Caki2 (cell line): ENCODE measurements at regions not wholly inside any gene's neighbourhood (a gene's known extent, or its start where the extent isn't known, plus 50 kb on each side); places are given as distances from the start of the nearest gene placed in this dataset.

Experiments
- DNase-seq: peaks from one replicate; pipeline ENCODE4 v3.0.0-alpha.2; 2015; ENCODE audit warnings: low read depth
- in situ Hi-C: cut with HindIII; loops from 2 replicates; pipeline ENCODE4 v1.10.0; 2016; ENCODE audit warnings: low sequenced_read_pairs, low pct_unique_long_range_greater_than_20kb, mixed read lengths

DNA sequence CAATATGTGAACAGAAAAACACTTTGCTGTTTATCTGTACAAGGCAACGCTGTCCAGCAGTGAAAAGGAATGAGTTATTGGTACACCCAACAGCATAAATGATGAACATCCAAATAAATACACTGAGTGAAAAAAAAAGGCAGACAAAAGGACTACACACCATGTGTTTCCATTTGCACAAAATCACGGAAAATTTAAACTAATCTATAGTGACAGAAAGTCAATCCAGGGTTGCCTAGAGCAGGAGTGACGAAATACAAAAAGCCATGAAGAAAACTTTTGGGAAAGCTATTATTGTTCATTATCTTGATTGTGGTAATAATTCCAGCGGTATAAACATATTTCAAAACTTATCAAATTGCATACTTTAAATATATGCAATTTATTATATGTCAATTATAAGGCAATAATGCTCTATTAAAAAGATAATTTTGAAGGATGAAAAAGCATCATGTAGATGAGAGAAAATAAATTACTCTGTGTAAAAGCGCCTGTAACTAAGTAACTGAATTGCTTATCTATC lies 578.0 kb upstream of the TMEM132C start:
- in situ Hi-C loops, result no loop called here
- no peak for DNase-seq

DNA sequence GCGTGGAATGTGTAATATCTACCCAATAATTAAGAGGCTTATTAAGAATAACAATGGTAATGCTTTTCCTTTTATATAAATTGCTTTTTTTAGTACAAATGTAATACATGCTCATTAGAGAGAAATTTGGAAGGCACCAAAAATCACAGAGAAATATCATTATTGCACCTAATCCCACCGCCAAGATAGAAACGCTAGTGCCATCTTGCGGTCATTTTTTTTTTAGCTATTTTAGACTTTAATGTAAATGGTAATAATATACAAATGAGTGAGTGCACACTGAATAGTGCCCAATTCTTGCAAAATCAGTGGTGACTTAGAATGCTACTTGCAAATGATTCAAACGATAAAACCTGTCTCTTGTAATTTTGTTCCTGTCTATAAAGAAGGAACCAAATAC lies 576.8 kb upstream of the TMEM132C start:
- no peak for DNase-seq
- in situ Hi-C loops, result no loop called here

DNA sequence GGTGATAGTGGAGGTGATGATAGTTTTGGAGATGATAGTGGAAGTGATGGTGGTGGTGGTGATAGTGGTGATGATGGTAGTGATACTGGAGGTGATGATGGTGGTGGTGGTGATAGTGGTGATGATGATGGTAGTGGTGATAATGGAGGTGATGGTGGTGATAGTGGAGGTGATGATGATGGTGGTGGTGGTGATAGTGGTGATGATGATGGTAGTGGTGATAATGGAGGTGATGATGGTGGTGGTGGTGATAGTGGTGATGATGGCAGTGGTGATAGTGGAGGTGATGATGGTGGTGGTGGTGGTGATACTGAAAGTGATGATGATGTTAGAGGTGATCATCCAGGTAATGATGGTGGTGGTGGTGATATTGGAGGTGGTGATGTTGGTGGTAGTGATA lies 570.0 kb upstream of the TMEM132C start:
- in situ Hi-C loops, result no loop called here
- no peak for DNase-seq

DNA sequence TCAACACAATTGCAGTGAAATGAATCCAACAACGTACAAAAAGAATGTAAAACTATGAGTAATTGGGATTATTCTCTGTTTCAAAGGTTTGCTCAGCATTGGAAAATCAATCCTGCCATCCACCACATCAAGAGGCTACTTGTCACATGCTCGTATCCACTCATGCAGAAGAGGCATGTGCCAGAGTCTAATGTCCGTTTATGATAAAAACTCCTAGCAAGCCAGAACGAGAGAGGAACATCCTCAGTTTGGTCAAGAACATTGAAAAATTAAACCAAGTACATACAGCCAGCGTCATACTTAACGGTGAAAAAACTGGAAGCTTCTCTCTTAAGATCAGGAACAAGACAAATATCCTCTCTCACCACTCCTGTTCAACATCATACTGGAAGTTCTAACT lies 563.9 kb upstream of the TMEM132C start:
- no peak for DNase-seq
- in situ Hi-C loops, result no loop called here

DNA sequence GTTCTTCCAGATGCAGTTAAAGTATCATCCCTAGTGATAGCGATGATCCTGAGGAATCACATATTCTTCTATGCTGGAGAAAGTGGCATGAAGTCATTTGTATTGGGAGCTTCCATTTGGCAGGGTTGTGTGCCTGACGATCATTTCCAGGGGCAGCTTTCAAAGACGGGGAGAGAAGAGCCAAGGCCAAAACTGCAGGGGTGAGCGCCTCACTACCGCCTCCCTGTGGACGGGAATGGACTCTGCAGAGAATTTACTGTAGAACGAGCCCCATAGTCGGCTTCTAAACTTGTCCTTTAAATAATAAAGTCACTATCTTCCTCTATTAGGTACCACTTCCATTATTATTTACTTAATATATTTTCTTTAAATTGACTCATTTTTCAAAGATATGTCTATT lies 555.9 kb upstream of the TMEM132C start:
- in situ Hi-C loops, result no loop called here
- DNase-seq, result no peak

DNA sequence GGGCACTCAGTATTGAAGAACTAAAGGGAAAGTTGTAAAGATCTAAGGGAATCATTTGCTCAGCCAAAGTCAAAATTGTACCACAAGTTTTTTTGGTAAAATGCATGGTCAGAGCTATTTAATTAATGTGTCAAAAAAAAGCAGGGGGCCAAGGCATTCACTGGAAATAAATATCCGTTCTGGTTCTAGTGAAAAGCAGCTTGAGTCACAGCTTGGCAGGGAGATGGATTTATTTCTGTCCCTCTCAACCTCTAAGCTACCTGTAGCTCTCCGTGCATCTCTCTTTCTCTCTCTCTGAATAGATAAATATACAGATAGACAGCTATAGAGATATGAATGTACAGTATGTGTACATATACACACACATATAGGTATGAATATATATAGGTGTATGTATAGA lies 554.4 kb upstream of the TMEM132C start:
- DNase-seq, result no peak
- in situ Hi-C loops, result no loop called here

DNA sequence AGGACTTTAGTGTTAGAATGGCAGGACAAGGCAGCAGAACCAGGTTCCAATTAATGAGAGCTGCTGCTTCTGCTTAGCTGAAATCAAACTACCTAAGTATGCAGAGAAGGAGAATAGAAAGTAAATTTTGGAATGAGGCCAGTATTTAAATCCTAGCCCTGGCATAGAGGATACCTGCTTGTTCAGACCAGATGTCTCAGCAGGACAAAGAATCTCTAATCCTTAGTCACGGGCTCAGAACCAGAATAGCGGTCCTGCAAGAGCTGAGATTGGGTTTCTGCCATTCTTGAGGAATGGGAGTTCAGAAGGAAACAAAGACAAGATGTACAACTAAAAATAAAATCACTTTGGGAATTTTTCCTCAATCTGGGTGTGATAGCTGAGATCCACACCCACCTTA lies 550.8 kb upstream of the TMEM132C start:
- in situ Hi-C loops, result no loop called here

DNA sequence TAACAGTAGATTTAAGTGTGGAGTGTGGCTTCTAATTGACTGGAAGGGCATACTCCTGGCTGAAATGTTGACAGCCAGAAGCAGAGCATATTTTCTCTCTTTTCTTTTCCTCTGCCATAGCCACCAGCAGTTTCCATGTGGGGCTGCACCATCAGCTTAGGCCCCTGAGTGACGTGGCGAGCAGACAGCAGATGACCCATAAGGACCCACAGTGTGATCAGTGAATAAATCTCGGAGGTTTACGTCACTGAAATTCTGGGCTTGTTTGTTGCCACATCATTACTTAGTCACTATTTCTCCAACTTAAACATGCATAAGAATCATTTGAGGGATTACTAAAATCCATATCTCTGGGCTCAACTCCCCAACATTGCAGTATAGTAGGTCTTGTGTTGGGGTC lies 549.7 kb upstream of the TMEM132C start:
- no peak for DNase-seq
- in situ Hi-C loops, result no loop called here

More for the DNA sequence above, 550.8 kb upstream of the TMEM132C start:
- no peak for DNase-seq

DNA sequence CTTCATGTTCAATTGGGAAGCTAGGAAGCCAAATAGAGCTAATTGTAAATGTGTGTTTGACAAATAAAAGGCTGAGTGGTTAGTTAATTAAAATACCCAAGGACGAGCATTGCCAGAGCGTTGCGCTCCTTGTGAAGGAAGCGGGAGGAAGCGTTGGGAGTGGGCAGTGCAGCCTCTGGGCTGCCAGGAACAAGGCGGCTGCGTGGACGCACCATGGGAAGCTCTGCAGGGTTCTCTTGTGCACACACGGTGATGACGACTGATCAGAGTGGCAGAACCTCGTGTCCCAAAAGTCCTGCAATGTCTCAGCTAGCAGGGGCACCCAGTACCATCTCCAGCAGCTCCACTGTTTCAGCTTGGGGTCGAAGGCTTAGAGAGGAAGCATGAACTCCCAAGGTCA lies 546.6 kb upstream of the TMEM132C start:
- in situ Hi-C loops, result no loop called here
- no peak for DNase-seq

DNA sequence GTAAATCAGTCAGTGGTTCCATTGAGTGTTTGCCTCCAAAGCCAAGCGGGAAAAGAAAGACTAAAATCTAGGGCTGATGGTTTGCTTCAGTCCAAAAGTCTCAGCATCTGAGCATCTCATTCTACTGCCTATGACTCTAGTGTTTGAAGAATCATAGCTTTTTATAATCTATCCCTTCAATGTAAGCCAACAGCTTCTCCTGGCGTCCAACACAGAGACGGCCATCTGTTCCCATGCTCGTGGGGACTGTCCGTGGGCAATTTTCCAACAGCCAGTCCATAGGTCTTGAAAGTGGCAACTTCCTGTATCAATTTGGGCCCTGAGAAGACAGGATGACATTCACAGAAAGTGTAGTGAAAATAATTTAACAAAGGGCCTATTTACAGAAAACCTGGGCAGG lies 544.4 kb upstream of the TMEM132C start:
- in situ Hi-C loops, result no loop called here
- DNase-seq, result no peak

DNA sequence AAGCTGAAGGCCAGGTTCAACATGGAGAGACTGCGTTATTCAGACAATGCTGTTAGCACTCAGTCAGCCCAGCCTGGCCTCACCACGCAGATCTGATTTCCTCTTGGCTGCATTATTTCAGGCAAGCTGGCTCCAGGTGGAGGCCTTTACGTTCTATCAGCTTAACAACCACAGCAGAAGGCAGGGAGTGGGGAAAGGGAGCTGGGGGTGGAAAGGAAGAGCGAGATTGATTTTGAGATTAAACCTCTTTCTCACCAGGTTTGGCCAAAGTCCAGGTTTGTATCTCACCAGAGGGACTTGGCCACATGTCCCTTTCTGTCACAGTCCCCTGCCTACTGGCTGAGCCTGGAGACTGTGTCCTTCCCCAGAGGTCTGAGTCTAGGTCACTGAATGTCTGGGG lies 543.7 kb upstream of the TMEM132C start:
- in situ Hi-C loops, result no loop called here
- no peak for DNase-seq

DNA sequence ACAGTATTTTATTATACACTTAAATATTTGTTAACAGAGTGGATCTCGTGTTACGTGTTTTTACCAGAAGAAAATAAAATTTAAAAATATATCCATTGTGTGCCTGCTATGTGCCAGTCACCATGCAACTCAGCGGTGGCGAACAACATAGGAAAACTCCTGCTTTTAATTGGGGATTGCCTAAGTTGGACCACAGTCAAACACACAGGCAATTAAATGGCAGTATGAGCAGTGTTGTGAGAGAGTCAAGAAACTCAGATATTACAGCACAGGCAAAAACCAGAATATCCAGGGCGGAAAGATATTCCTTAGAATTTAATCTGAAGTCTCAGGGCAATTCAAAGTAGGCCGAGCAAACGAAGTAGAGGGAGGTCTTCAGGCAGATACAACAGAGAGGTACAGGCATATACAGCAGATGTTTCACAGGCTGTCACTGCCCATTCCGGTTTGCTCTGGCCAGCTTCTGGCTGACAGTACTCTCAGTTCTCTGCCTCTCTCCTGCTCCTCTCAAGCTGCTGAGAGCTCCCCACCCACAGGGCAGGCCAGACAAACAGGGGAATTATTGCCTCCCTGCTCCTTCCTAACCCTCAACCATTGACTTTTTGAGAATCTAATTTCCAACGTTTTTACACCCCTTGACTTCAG lies 540.2 kb upstream of the TMEM132C start:
- in situ Hi-C loops, result no loop called here

DNA sequence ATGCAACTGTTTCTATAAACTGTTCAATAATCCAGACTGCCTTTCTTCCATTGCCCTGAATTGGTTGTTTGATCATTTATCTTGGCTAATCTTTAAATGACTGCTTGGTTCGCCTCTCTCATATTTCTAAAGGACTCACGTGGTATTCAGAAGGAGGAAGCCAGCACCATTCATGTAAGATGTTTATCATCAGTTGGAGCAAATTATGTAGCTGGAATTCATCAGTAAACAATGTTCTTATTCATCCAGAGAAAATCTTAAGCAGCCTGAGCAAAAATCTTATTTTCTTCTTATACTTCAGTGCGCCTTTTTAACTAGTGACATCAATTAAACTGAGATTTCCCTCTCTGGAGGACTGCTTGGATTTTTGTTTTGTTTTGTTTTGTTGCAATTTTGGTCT lies 538.7 kb upstream of the TMEM132C start:
- in situ Hi-C loops, result no loop called here
- no peak for DNase-seq

More for the DNA sequence above, 540.2 kb upstream of the TMEM132C start:
- no peak for DNase-seq

DNA sequence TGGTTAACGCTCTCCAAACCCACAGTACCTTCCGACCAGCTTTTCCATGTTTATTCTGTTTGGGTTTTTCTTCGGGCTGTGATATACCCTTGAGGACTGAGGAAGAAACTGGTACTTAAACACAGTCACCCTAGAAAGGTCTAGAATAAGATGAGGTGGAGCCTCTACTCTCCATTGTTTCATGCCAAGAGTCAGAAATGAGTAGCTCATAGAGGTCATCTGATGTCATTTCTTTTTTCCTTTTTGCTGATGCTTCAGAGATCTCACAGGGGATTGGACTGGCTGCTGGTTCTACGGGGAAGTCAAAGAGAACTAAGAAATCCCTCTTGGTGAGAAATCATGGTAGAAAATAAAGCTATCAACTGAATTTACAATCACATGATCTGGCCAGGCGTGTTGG lies 538.2 kb upstream of the TMEM132C start:
- DNase-seq, result no peak
- in situ Hi-C loops, result no loop called here

DNA sequence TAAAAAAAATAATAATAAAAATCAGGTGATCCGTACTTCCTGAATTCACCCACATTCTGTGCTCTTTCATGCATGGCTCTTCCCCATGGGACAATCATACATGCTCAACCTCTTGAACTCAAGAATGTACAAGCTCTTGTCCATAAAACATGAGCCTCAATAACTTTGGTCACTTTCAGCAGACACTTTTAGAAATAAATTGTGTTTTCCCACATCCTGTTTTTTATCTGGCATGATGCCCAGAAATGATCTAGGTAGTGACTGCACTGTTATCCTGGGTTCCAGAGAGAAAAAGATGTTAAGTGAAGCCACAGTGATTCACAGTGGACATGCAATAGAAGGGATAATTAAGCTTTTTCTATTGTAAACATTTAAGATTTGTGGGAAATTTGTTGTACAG lies 537.6 kb upstream of the TMEM132C start:
- in situ Hi-C loops, result no loop called here
- peak; percentile 17 for DNase-seq

DNA sequence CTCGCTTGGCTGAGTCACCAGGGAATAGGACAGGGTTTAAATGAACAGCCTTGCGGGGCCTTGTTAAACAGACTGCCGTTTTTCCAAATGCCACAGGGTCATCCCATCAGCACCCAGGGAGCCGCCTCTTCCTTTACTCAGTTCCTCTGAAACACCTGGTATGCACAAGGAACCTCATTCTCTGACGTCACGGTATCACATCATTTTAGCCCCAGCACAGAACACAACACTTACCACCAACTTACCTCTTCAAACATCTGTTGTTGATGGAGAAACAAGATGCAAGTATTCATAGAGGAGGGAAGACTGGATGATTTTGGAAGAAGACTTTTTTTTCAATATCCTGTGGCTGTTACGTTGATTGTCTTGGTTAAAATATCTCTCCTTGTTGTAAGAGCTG lies 535.3 kb upstream of the TMEM132C start:
- in situ Hi-C loops, result no loop called here
- DNase-seq, result no peak

DNA sequence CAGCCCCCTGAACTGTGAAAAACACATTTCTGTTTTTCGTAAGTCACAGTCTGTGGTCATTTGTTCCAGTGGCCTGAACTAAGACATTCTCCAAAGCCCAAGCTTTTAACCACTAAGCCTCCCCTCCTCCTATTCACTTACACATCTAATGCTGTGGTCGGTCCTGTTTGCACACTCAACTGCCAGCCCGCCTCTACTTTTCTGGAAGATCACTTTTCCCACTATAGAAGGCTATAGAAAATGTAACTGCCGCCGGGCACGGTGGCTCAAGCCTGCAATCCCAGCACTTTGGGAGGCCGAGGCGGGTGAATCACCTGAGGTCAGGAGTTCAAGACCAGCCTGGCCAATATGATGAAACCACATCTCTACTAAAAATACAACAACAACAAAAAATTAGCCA lies 524.7 kb upstream of the TMEM132C start:
- no peak for DNase-seq
- in situ Hi-C loops, result no loop called here

DNA sequence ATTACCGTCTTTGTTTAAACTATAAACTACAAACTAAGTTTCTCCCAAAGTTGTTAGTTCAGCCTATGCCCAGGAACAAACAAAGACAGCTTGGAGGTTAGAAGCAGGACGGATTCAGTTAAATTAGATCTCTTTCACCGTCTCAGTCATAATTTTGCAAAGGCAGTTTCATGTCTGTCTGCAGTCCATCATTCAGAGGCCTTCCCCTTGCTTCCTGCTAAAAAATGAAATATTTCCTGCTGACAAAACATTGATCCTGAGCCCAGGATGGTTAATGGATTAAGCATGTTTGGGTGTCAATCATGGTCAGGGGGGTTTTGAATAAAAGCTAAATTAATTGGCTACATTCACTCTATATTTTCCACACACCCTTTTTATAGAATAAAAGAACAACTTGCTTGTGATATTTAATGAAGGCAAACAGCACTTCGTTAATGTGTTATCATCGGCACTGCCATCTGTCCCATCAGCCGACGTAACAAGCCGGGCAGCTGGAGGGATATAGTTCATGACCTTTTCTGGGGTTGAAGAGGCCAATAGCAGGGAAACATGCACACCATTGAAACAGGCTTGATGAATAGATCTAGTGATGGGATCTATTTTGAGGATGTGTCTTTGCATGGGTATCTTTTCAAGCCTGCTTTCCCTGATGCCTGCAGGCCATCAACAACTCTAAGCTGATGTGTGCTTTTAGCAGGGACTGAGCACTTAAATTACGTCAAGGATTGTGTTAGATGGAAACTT lies 521.3 kb upstream of the TMEM132C start:
- in situ Hi-C loops, result no loop called here
- no peak for DNase-seq

DNA sequence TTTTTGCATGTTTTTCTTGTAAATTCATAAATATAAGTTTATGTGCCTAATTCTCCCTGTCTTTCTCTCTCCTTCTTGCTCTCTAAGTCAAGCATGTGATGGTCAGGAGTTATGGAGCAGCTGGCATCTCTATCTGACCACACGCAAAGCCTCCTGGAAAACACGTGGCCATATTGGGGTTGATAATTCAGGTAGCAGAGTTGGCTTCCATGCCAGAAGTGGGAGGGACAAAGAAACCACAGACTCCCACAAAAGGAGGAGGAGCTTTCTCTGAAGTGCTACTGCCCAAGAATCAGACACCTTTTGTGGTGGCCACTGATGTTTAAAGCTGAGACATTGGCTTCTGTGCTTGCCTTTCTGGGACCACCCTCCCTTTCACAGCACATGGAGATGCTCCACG lies 517.6 kb upstream of the TMEM132C start:
- DNase-seq, result no peak
- in situ Hi-C loops, result no loop called here
